WTC11 (cell line): ENCODE measurements at regions not wholly inside any gene's neighbourhood (a gene's known extent, or its start where the extent isn't known, plus 50 kb on each side); places are given as distances from the start of the nearest gene placed in this dataset.

Experiments used
- ATAC-seq: fragments of 200-7000 bp; cut with Tn5 transposase; 2 replicates; pipeline ENCODE4 v1.10.0; 2021; ENCODE audit warnings: mild to moderate bottlenecking, moderate library complexity
- CTCF ChIA-PET: fragments of 300-600 bp; sonication (Branson Sonifier 250); formaldehyde crosslinking; loops from one replicate; lab custom pipeline; 2021; ENCODE audit warnings: antibody characterized with exemption; lab: Charles Lee
- POLR2A ChIA-PET: fragments of 350-600 bp; sonication (Branson Sonifier 250); formaldehyde crosslinking; loops from one replicate; lab custom pipeline; 2021; ENCODE audit warnings: antibody characterized with exemption; lab: Charles Lee
- DNase-seq: peaks from one replicate; pipeline ENCODE4 v3.0.0; 2021; ENCODE audit warnings: low spot score
- H3K27ac Mint-ChIP-seq: 2 replicates; pipeline ENCODE4 v1.8.0; 2021; ENCODE audit warnings: mixed read lengths
- H3K27me3 Mint-ChIP-seq: 2 replicates; pipeline ENCODE4 v1.8.0; 2021; ENCODE audit warnings: low read depth, mild to moderate bottlenecking, moderate library complexity, mixed read lengths
- H3K36me3 Mint-ChIP-seq: 2 replicates; pipeline ENCODE4 v1.8.0; 2021; ENCODE audit warnings: mixed read lengths
- H3K4me1 Mint-ChIP-seq: 2 replicates; pipeline ENCODE4 v1.8.0; 2022; ENCODE audit warnings: mixed read lengths
- H3K4me3 Mint-ChIP-seq: 2 replicates; pipeline ENCODE4 v1.8.0; 2021; ENCODE audit warnings: mild to moderate bottlenecking, moderate library complexity, mixed read lengths
- H3K9me3 Mint-ChIP-seq: 2 replicates; pipeline ENCODE4 v1.8.0; 2021; ENCODE audit warnings: mixed read lengths
- CBFB ChIP-seq: sonication (generic); formaldehyde crosslinking; IDR thresholded peaks from 2 replicates; pipeline ENCODE4 v1.8.1; 2022; ENCODE audit warnings: mild to moderate bottlenecking, low read depth, missing genetic modification reagents
- ELF4 ChIP-seq: sonication (generic); formaldehyde crosslinking; IDR thresholded peaks from 2 replicates; pipeline ENCODE4 v1.8.1; 2022; ENCODE audit warnings: low read depth, mild to moderate bottlenecking, moderate library complexity, missing genetic modification reagents
- ETV6 ChIP-seq: sonication (generic); formaldehyde crosslinking; IDR thresholded peaks from 2 replicates; pipeline ENCODE4 v1.8.1; 2022; ENCODE audit warnings: mild to moderate bottlenecking, missing genetic modification reagents
- GTF2I ChIP-seq: fragments of 250-450 bp; sonication (Bioruptor Pico); conservative IDR thresholded peaks from 2 replicates; pipeline ENCODE4 v1.4.0; 2021; ENCODE audit warnings: mild to moderate bottlenecking
- HMGA2 ChIP-seq: fragments of 250-450 bp; sonication (Bioruptor Pico); IDR thresholded peaks from 2 replicates; pipeline ENCODE4 v1.4.0; 2021; ENCODE audit warnings: mild to moderate bottlenecking, moderate library complexity
- MXD4 ChIP-seq: fragments of 250-450 bp; sonication (Bioruptor Pico); IDR thresholded peaks from 2 replicates; pipeline ENCODE4 v1.8.0; 2021; ENCODE audit warnings: mild to moderate bottlenecking, moderate library complexity, borderline replicate concordance
- NFATC4 ChIP-seq: fragments of 250-450 bp; sonication (Bioruptor Pico); IDR thresholded peaks from 2 replicates; pipeline ENCODE4 v1.9.0; 2021; ENCODE audit warnings: mild to moderate bottlenecking
- OVOL2 ChIP-seq: fragments of 250-450 bp; sonication (Bioruptor Pico); IDR thresholded peaks from 2 replicates; pipeline ENCODE4 v1.9.0; 2021; ENCODE audit warnings: mild to moderate bottlenecking, borderline replicate concordance
- PRRX2 ChIP-seq: fragments of 250-450 bp; sonication (Bioruptor Pico); IDR thresholded peaks from 2 replicates; pipeline ENCODE4 v1.8.0; 2021; ENCODE audit warnings: mild to moderate bottlenecking
- SMAD4 ChIP-seq: sonication (generic); formaldehyde crosslinking; IDR thresholded peaks from 2 replicates; pipeline ENCODE4 v1.8.0; 2022; ENCODE audit warnings: mild to moderate bottlenecking, missing genetic modification reagents
- TEAD1 ChIP-seq: sonication (generic); formaldehyde crosslinking; IDR thresholded peaks from 2 replicates; pipeline ENCODE4 v1.8.0; 2022; ENCODE audit warnings: mild to moderate bottlenecking, missing genetic modification reagents
- ZNF121 ChIP-seq: sonication (generic); formaldehyde crosslinking; IDR thresholded peaks from 2 replicates; pipeline ENCODE4 v1.8.0; 2023; ENCODE audit warnings: missing genetic modification reagents
- ZNF263 ChIP-seq: sonication (generic); formaldehyde crosslinking; IDR thresholded peaks from 2 replicates; pipeline ENCODE4 v1.8.1; 2022; ENCODE audit warnings: low read depth, mild to moderate bottlenecking, moderate library complexity, missing genetic modification reagents
- ZNF396 ChIP-seq: fragments of 250-450 bp; sonication (Bioruptor Pico); IDR thresholded peaks from 2 replicates; pipeline ENCODE4 v1.8.0; 2021; ENCODE audit warnings: mild to moderate bottlenecking, moderate library complexity, borderline replicate concordance
- TF ChIP-seq, protein P1 (sequence below): sonication (generic); formaldehyde crosslinking; IDR thresholded peaks from 2 replicates; pipeline ENCODE4 v1.8.1; 2023; ENCODE audit warnings: mild to moderate bottlenecking, missing genetic modification reagents, moderate library complexity
- TF ChIP-seq, protein P2 (sequence below): sonication (generic); formaldehyde crosslinking; IDR thresholded peaks from 2 replicates; pipeline ENCODE4 v1.8.1; 2023; ENCODE audit warnings: mild to moderate bottlenecking, missing genetic modification reagents
- TF ChIP-seq, protein P3 (sequence below): sonication (generic); formaldehyde crosslinking; IDR thresholded peaks from 2 replicates; pipeline ENCODE4 v1.8.1; 2023; ENCODE audit warnings: mild to moderate bottlenecking, moderate library complexity, missing genetic modification reagents
- TF ChIP-seq, protein P4 (sequence below): sonication (generic); formaldehyde crosslinking; conservative IDR thresholded peaks from 2 replicates; pipeline ENCODE4 v1.8.1; 2023; ENCODE audit warnings: mild to moderate bottlenecking, low read depth, missing genetic modification reagents, moderate library complexity
- TF ChIP-seq, protein P5 (sequence below): sonication (generic); formaldehyde crosslinking; conservative IDR thresholded peaks from 2 replicates; pipeline ENCODE4 v1.8.1; 2022; ENCODE audit warnings: mild to moderate bottlenecking, missing genetic modification reagents
- TF ChIP-seq, protein P6 (sequence below): fragments of 250-450 bp; sonication (Bioruptor Pico); IDR thresholded peaks from 2 replicates; pipeline ENCODE4 v2.1.2; 2022; ENCODE audit warnings: mild to moderate bottlenecking, moderate library complexity
- TF ChIP-seq, protein P7 (sequence below): sonication (generic); formaldehyde crosslinking; IDR thresholded peaks from 2 replicates; pipeline ENCODE4 v1.8.0; 2022; ENCODE audit warnings: mild to moderate bottlenecking, missing genetic modification reagents
- TF ChIP-seq, protein P8 (sequence below): fragments of 250-450 bp; sonication (Bioruptor Pico); conservative IDR thresholded peaks from 2 replicates; pipeline ENCODE4 v1.9.0; 2021; ENCODE audit warnings: mild to moderate bottlenecking
- TF ChIP-seq, protein P9 (sequence below): sonication (generic); formaldehyde crosslinking; IDR thresholded peaks from 2 replicates; pipeline ENCODE4 v1.8.1; 2022; ENCODE audit warnings: mild to moderate bottlenecking, moderate library complexity, missing genetic modification reagents

DNA sequence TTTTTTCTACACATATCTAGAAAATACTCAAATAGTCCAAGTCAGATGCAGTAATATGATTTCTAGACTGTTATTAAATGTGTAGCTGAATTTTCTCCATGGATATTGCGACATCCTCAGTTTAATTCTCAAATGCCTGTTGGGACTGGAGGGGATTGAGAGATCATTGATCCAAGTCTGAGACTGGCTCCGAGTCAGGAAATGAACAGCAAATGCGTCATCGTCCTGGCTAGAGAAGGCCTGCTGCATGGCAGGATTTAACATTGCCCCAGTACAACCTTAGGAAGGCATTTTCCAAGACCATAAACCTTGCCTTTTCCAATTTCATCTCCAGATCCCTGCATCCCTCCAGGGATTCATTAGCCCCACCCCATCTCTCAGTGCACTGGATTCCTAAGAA lies 56.6 kb upstream of the SLC6A14 start (continued):
- TF ChIP-seq, protein P1, sequence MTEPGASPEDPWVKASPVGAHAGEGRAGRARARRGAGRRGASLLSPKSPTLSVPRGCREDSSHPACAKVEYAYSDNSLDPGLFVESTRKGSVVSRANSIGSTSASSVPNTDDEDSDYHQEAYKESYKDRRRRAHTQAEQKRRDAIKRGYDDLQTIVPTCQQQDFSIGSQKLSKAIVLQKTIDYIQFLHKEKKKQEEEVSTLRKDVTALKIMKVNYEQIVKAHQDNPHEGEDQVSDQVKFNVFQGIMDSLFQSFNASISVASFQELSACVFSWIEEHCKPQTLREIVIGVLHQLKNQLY: no peak
- TF ChIP-seq, protein P2, sequence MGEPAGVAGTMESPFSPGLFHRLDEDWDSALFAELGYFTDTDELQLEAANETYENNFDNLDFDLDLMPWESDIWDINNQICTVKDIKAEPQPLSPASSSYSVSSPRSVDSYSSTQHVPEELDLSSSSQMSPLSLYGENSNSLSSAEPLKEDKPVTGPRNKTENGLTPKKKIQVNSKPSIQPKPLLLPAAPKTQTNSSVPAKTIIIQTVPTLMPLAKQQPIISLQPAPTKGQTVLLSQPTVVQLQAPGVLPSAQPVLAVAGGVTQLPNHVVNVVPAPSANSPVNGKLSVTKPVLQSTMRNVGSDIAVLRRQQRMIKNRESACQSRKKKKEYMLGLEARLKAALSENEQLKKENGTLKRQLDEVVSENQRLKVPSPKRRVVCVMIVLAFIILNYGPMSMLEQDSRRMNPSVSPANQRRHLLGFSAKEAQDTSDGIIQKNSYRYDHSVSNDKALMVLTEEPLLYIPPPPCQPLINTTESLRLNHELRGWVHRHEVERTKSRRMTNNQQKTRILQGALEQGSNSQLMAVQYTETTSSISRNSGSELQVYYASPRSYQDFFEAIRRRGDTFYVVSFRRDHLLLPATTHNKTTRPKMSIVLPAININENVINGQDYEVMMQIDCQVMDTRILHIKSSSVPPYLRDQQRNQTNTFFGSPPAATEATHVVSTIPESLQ (CRISPR knock-in tag): no peak
- TF ChIP-seq ELF4 (no peak), OVOL2 (CRISPR knock-in tag) (no peak)

DNA sequence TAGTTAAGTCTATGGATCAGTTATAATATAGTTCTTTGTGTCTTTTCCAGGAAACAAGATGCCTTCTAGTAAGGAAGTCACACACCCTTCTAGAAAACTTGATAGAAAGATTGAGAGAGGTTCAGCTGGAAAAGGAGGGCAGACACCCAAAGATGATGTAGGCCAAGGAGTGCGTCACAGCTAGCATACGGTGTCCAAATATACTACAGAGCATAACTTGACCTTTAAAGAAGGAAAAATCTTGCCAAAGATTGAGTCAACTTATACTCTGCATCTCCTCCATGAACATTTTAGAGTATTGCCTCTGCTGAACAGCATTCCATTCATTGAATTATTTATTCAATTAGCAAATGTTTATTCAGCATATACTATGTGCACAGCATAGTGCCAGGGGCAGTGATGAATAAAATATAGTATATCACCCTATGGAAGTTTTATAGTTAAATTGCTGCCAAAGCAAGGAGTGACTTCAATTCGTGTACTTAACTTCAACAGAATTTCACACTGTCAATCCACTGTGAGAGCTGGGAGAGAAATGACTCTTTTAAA lies 51.9 kb upstream of the SLC6A14 start:
- Mint-ChIP-seq H3K9me3 (no peaks in the 10 kb centered on the region), H3K36me3 (no peaks in the 10 kb centered on the region), H3K27me3 (no peaks in the 10 kb centered on the region), H3K27ac (no peak overlapping the region), H3K4me3 (no peak overlapping the region), H3K4me1 (no peaks in the 10 kb centered on the region)
- ATAC-seq: no peak
- POLR2A ChIA-PET: no interaction called here
- CTCF ChIA-PET: no interaction called here
- no peak for TF ChIP-seq MXD4 (CRISPR knock-in tag)
- TF ChIP-seq GTF2I (CRISPR knock-in tag): no peak
- no peak for TF ChIP-seq HMGA2
- no peak for TF ChIP-seq ZNF396
- TF ChIP-seq, protein P3, sequence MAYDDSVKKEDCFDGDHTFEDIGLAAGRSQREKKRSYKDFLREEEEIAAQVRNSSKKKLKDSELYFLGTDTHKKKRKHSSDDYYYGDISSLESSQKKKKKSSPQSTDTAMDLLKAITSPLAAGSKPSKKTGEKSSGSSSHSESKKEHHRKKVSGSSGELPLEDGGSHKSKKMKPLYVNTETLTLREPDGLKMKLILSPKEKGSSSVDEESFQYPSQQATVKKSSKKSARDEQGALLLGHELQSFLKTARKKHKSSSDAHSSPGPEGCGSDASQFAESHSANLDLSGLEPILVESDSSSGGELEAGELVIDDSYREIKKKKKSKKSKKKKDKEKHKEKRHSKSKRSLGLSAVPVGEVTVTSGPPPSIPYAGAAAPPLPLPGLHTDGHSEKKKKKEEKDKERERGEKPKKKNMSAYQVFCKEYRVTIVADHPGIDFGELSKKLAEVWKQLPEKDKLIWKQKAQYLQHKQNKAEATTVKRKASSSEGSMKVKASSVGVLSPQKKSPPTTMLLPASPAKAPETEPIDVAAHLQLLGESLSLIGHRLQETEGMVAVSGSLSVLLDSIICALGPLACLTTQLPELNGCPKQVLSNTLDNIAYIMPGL (CRISPR knock-in tag): no peak
- TF ChIP-seq, protein P4, sequence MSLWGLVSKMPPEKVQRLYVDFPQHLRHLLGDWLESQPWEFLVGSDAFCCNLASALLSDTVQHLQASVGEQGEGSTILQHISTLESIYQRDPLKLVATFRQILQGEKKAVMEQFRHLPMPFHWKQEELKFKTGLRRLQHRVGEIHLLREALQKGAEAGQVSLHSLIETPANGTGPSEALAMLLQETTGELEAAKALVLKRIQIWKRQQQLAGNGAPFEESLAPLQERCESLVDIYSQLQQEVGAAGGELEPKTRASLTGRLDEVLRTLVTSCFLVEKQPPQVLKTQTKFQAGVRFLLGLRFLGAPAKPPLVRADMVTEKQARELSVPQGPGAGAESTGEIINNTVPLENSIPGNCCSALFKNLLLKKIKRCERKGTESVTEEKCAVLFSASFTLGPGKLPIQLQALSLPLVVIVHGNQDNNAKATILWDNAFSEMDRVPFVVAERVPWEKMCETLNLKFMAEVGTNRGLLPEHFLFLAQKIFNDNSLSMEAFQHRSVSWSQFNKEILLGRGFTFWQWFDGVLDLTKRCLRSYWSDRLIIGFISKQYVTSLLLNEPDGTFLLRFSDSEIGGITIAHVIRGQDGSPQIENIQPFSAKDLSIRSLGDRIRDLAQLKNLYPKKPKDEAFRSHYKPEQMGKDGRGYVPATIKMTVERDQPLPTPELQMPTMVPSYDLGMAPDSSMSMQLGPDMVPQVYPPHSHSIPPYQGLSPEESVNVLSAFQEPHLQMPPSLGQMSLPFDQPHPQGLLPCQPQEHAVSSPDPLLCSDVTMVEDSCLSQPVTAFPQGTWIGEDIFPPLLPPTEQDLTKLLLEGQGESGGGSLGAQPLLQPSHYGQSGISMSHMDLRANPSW (CRISPR knock-in tag): no peak
- no peak for TF ChIP-seq ZNF263 (CRISPR knock-in tag)
- no peak for TF ChIP-seq PRRX2 (CRISPR knock-in tag)
- no peak for TF ChIP-seq ETV6 (CRISPR knock-in tag)
- no peak for TF ChIP-seq SMAD4 (CRISPR knock-in tag)
- TF ChIP-seq, protein P5, sequence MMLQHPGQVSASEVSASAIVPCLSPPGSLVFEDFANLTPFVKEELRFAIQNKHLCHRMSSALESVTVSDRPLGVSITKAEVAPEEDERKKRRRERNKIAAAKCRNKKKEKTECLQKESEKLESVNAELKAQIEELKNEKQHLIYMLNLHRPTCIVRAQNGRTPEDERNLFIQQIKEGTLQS: no peak
- TF ChIP-seq, protein P6, sequence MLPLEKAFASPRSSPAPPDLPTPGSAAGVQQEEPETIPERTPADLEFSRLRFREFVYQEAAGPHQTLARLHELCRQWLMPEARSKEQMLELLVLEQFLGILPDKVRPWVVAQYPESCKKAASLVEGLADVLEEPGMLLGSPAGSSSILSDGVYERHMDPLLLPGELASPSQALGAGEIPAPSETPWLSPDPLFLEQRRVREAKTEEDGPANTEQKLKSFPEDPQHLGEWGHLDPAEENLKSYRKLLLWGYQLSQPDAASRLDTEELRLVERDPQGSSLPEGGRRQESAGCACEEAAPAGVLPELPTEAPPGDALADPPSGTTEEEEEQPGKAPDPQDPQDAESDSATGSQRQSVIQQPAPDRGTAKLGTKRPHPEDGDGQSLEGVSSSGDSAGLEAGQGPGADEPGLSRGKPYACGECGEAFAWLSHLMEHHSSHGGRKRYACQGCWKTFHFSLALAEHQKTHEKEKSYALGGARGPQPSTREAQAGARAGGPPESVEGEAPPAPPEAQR: no peak
- TF ChIP-seq, protein P7, sequence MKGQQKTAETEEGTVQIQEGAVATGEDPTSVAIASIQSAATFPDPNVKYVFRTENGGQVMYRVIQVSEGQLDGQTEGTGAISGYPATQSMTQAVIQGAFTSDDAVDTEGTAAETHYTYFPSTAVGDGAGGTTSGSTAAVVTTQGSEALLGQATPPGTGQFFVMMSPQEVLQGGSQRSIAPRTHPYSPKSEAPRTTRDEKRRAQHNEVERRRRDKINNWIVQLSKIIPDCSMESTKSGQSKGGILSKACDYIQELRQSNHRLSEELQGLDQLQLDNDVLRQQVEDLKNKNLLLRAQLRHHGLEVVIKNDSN: no peak
- TF ChIP-seq, protein P8, sequence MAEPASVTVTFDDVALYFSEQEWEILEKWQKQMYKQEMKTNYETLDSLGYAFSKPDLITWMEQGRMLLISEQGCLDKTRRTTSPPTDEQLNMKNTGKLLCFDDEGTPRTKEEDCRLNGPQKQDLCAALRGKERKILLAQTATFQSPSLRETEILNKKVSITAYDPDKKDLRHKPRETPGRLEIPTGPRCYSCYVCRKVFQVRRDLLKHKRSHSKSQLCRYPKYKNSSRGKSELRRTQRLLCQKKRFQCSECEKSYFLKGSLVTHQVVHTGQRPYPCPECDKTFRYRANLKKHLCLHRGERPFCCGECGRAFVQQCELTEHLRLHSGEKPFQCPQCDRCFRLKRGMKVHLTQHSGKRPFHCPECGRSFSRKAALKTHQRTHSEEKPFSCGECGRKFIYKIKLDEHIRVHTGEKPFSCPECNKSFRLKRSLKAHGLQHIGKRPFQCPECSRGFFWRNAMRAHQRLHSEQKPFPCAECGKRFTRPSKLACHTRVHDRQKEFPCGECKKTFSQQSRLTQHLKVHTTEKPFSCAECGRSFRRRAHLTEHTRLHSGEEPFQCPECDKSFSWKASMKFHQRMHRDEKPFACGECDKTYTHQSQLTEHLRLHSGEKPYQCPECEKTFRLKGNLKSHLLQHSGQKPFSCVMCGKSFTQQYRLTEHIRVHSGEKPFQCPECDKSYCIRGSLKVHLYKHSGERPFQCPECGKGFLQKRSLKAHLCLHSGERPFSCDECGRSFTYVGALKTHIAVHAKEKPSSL: no peak
- TF ChIP-seq TEAD1 (CRISPR knock-in tag): no peak
- TF ChIP-seq NFATC4 (CRISPR knock-in tag): no peak
- no peak for TF ChIP-seq ZNF121 (CRISPR knock-in tag)
- no peak for TF ChIP-seq CBFB (CRISPR knock-in tag)
- TF ChIP-seq, protein P9, sequence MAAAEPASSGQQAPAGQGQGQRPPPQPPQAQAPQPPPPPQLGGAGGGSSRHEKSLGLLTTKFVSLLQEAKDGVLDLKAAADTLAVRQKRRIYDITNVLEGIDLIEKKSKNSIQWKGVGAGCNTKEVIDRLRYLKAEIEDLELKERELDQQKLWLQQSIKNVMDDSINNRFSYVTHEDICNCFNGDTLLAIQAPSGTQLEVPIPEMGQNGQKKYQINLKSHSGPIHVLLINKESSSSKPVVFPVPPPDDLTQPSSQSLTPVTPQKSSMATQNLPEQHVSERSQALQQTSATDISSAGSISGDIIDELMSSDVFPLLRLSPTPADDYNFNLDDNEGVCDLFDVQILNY (CRISPR knock-in tag): no peak
- TF ChIP-seq, all 79 proteins: peak for 0
- no peak for DNase-seq
